ENCODE measurements at regions not wholly inside any gene's neighbourhood (a gene's known extent, or its start where the extent isn't known, plus 50 kb on each side); places are given as distances from the start of the nearest gene placed in this dataset.

GRCh38 chr3:124201226-124201625 is 209.3 kb upstream of the ROPN1 start:
- DNase-seq = no peak

- no peak for DNase-seq
Measured at GRCh38 chr3:124201786-124202185, 209.9 kb upstream of the ROPN1 start.

- DNase-seq = no peak
Measured at GRCh38 chr3:124202754-124203153, 210.8 kb upstream of the ROPN1 start.

- DNase-seq = no peak
Measured at GRCh38 chr3:124203292-124203691, 211.4 kb upstream of the ROPN1 start.

GRCh38 chr3:124206225-124207055 is 214.5 kb upstream of the ROPN1 start:
- no peak for DNase-seq

GRCh38 chr3:124207077-124207476 is 215.2 kb upstream of the ROPN1 start:
- no peak for DNase-seq

GRCh38 chr3:124207873-124208485 is 216.1 kb upstream of the ROPN1 start:
- DNase-seq = no peak

GRCh38 chr3:124209426-124209825 is 217.5 kb upstream of the ROPN1 start:
- DNase-seq = no peak

GRCh38 chr3:124210899-124211298 is 219.0 kb upstream of the ROPN1 start:
- no peak for DNase-seq

- no peak for DNase-seq
Measured at GRCh38 chr3:124213641-124214040, 221.7 kb upstream of the ROPN1 start.

GRCh38 chr3:124217542-124217941 is 225.6 kb upstream of the ROPN1 start:
- DNase-seq = peak; percentile 37

- DNase-seq = no peak
Measured at GRCh38 chr3:124221422-124221821, 229.5 kb upstream of the ROPN1 start.

- DNase-seq = no peak
Measured at GRCh38 chr3:124223853-124224252, 231.9 kb upstream of the ROPN1 start.

GRCh38 chr3:124227150-124227630 is 235.3 kb upstream of the ROPN1 start:
- no peak for DNase-seq

- no peak for DNase-seq
Measured at GRCh38 chr3:124229420-124229819, 237.5 kb upstream of the ROPN1 start.

- DNase-seq = no peak
Measured at GRCh38 chr3:124229836-124230235, 237.9 kb upstream of the ROPN1 start.

GRCh38 chr3:124230432-124230831 is 238.5 kb upstream of the ROPN1 start:
- DNase-seq = no peak

- DNase-seq = no peak
Measured at GRCh38 chr3:124230998-124231397, 239.1 kb upstream of the ROPN1 start.

- no peak for DNase-seq
Measured at GRCh38 chr3:124234852-124235252, 242.9 kb upstream of the ROPN1 start.

GRCh38 chr3:124235446-124235845 is 243.5 kb upstream of the ROPN1 start:
- DNase-seq = no peak

- DNase-seq = no peak
Measured at GRCh38 chr3:124243177-124243859, 251.4 kb upstream of the ROPN1 start.

GRCh38 chr3:124246376-124246775 is 254.5 kb upstream of the ROPN1 start:
- no peak for DNase-seq

- no peak for DNase-seq
Measured at GRCh38 chr3:124246949-124247348, 255.0 kb upstream of the ROPN1 start.

All from stimulated activated CD8-positive, alpha-beta memory T cell treated with anti-CD3 and anti-CD28 coated beads, Interleukin-4, amount 100 ng/mL, for 48 hours (primary cell).